HG03575 (cell line): ENCODE measurements at regions not wholly inside any gene's neighbourhood (a gene's known extent, or its start where the extent isn't known, plus 50 kb on each side); places are given as distances from the start of the nearest gene placed in this dataset.

Experiments
- ATAC-seq: cut with Tn5 transposase; IDR thresholded peaks from one replicate; pipeline ENCODE4 v1.9.1; 2021; ENCODE audit not compliant: unreplicated experiment, insufficient number of reproducible peaks, low FRiP score; ENCODE audit errors: extremely low read depth

DNA sequence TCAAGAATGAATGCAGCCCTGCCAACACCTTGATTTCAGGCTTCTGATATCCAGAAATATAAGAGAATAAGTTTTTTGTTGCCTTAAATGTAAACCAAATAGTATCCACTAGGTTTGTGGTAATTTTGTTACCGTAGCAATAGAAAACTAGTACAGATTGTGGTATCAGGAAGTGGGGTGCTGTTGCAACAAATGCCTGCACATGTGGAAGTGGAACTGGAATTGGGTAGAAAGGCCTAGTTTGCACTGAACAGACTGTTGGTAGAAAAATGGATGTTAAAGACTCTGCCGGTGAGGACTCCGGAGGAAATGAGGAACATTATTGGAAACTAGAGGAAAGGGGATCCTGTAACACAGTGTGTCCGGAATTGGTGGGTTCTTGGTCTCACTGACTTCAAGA, 145.8 kb upstream of the MGAT5 start:
- no peak for ATAC-seq

GRCh38 chr2:134109246-134109645, 144.6 kb upstream of the MGAT5 start:
- ATAC-seq, result no peak

DNA sequence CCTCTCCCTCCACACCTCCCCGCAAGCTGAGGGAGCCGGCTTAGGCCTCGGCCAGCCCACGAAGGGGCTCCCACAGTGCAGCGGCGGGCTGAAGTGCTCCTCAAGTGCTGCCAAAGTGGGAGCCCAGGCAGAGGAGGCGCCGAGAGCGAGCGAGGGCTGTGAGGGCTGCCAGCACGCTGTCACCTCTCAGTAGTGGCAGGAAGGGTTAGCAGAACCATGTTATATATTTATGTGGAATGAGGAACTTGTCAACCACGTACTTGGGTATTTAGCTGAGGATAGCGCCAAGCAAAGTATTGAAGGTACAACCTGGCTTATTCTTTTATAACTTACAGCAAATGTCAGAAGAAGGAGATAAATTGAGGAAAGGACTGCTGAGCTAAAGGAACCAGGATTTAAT, 144.1 kb upstream of the MGAT5 start:
- no peak for ATAC-seq

- ATAC-seq, result no peak
Observed at GRCh38 chr2:134110532-134110931, 143.3 kb upstream of the MGAT5 start.

DNA sequence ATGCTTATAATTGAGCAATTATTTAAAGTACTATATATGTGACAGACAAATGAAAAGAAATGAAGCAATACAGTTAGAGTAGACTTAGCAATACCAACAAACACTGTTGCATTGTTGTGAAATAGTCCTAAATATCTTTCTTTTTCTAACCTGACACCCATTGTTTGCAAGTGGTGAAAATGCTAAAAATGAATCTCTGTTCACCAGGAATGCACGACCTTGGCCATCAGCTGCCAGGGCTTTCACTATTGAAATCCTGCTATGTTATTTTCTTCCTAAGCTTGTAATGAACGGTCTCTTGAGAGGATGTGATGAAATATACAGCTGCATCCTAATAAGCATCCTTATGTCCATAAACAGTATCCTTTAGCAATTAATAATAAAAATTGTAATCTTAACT, 136.2 kb upstream of the MGAT5 start:
- ATAC-seq, result no peak

DNA sequence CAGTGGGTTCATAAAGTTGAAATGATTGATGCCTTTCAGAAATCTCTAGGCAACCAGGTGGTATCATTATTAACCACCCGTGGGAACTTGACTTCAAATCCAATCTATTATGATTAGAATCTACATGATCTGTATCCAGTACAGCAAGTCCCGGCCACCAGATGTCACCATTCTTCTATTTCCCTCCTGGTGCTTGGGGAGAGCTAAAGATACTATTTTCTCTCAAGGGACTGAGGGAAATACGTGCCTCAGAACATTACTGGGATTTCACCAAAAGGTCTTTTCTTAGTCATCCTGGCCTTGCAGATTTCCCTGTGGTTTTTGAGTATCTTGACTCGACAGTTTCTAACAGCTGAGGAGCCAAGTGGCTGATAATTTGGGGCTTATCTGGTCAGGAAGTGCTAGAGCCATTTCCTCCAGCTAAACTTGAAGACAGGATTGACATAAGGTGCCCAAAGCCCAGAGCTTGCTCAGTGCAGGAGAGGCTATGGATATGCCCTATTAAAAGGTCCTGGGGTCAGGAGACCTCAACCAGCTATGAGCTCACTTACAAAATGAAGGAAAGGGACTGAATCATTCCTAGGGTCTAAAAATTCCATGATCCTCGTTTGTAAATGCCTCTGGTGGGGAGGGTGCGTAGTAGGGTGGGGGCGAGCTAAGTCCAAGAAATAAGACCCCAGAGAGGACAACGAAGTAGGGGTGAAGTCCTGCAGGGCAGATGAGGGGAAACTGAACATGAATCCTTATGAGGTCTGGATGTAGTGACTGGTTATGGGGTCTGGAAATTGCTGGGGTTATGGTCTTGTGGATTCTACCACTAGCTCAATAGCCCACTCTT, 135.4 kb upstream of the MGAT5 start:
- peak; percentile 44 for ATAC-seq

DNA sequence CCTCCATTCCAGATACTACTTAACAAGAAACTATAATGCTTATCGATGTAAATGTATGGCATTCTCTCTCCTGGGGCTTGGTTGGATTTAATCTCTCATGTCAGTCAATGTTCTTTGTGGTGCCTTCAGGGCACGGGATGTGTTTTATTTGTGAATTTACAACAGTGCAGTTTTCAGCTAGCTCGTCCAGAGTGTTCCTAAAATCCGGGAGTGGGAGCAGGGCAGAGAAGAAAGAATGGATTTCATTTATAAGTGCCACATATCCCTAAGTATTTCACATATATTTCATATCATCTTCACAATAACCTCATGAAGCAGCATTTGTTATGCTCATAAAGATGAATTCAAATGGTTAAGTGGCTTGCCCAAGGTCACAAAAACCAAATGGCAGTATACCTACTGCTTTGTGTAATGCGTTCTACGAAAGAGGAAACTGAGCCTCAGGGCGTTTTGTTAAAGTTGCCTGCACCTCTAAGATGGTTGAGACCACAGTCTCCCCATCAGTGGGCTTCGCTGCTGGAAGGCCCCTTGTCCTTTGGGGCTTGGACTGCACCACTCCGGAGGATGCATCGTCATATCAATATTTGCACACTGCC, 134.7 kb upstream of the MGAT5 start:
- ATAC-seq, result no peak

DNA sequence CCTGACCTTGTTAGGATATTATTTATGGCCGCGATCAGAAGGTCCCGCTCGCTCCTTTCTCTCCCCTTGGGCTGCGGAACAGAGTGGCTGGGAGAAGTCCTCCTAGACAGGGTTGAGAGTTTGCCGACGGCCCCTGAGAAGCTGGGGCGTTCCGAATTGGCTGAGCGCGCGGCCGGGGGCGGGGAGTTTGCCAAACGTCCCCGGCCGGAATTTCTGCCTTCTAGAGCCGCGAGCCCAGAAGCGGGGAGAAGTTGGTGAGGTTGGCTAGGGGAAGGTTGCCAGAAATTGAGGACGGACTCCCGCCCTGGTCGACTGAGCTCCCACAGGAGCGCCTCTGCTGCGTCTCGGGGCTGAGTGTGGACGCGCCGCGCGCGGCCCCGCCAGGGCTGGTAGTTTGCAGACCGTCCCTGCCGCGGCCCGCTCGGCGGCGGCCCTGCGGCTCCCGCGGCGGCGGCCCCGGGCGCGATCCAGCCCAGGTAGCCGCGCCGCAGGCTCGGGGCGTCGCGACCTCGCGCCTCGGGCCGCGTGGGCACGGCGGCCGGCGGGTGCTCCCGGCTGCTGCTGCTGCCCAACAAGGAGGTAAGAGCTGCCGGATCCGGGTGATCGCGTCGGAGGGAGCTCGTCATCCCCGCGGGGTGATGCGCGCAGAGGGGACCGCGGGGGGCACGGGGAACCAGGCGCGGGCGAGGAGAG, 134.0 kb upstream of the MGAT5 start:
- no peak for ATAC-seq

GRCh38 chr2:134120406-134120732, 133.5 kb upstream of the MGAT5 start:
- ATAC-seq, result no peak

GRCh38 chr2:134120733-134121630, 132.9 kb upstream of the MGAT5 start:
- no peak for ATAC-seq

GRCh38 chr2:134122610-134123009, 131.3 kb upstream of the MGAT5 start:
- ATAC-seq, result no peak

- ATAC-seq, result no peak
Observed at GRCh38 chr2:134123332-134123731, 130.5 kb upstream of the MGAT5 start.

DNA sequence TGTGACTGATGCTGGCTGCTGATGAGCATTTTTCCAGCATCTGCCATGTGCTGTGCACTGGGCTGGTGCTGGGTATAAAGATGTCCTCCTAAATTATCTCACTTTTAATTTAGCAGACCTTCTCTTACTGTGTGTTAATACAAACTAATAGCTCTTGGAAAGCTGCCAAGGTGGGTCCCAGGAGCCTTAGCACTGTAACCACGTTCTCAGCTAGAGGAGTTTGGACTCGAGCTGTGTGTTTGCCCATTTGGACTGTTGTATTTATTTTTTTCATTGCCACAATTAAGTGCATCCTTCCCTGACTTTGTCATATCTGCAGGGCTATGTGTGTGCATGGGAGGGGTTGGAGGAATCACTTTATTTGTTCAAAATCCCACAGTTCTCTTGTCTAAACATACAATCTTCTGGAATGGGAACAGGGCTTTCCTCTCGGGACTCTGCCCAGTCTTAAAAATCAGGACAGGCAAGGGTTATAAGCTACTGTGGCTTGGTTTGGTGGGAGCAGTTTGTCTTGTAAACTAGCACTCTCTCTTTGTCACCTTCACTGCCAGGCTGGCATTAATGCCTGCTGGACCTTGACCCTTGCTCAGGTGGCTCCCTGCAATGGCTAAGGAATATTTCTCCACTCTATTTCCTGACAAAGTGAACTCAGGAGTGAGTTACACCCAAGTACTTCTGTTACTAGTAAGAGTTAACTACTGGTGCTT, 129.7 kb upstream of the MGAT5 start:
- no peak for ATAC-seq

DNA sequence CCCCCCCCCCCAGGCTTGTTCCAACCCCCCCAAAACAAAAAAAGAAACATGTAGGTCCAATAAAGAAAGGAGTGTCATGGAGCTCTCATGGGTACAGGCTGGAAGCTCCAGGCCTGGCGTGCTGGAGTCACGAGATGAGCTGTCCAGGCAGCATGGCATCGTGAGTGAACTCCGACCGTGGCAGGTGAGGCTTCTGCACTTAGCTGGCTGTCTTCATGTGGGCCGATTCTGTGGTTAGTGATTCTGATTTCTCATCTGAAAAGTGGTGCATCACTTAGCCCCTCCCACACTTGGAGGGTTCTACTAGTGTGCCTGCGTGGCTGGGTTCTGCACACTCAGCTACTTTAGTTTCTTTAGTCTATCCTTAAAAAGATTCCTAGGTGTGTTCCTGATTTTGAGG, 126.4 kb upstream of the MGAT5 start:
- ATAC-seq, result no peak

- ATAC-seq, result no peak
Observed at GRCh38 chr2:134128746-134129145, 125.1 kb upstream of the MGAT5 start.

DNA sequence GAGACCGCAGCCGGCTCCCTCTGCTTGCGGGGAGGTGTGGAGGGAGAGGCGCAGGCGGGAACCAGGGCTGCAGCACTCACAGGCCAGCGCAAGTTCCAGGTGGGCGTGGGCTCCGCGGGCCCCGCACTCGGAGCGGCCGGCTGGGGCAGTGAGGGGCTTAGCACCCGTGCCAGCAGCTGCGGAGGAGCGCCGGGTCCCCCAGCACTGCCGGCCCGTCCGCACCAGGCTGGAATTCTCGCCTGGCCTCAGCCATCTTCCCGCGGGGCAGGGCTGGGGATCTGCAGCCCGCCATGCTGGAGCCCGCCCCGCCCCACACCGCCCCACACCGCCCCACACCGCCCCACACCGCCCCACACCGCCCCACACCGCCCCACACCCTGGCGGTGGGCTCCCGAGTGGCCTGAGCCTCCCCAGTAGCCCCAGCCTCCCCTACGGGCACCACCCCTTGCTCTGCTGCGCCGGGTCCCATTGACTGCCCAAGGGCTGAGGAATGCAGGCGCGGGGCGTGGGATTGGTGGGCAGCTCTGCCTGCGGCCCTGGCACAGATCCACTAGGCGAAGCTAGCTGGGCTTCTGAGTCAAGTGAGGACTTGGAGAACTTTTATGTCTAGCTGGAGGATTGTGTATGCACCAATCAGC, 123.9 kb upstream of the MGAT5 start:
- no peak for ATAC-seq

DNA sequence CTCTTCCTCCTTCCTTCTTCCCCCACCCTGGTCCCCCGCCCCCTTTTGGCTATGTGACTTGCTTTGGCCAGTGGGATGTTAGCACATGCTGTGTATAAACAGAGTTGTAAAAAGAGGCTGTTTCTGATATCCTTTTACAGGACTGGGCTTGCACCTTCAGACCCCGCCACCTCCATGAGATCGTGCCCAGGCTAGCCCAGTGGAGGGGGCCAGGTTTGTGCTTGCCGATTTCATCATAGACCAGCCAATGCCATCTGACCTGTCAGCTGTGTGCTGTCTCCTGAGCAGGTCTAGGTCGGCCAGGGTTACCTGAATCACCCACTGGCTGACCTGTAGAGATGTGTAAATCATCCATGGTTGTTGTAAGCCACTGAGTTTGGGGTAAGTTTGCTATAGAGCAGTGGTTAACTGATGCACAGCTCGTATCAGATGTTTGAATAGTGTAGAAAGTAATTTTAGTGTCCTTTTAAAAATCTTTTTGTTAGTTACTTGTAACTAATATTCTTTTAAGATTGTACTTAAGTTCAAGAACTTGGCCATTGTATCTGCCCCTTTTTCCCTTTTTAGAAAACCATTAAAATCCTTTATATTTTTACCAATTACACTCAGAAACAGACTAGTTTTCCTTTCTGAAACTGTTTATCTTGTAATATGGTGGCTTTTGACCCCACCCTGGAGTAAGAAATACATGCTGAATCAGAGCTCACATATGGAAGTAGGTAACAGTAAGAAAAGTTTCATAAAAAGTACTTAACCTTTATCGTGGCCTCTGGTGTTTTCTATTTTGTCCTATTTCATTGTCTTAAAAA, 122.0 kb upstream of the MGAT5 start:
- ATAC-seq, result no peak

GRCh38 chr2:134132490-134132857, 121.4 kb upstream of the MGAT5 start:
- no peak for ATAC-seq
